ENCODE measurements at regions not wholly inside any gene's neighbourhood (a gene's known extent, or its start where the extent isn't known, plus 50 kb on each side); places are given as distances from the start of the nearest gene placed in this dataset.

DNA sequence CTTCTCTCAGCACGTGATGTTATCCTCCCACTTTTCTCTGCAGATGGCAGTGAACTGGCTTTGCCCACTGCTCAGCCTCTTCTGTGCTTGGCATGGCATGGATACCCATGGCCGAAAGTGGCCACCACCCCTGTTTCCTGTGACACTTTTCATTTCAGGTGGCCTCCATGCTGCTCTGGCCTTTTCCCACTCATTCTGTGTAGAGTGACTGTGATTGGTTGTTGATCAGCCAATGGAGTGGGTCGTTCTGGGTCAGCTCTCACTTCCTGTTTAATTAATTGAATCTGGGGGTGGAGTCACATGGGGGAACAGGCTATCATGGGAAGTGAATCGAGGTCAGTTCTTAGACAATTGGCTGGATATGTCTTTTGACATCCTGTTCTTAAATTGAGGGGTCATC, 350.1 kb upstream of the EEF2KMT start:
- TF ChIP-seq, protein P1, sequence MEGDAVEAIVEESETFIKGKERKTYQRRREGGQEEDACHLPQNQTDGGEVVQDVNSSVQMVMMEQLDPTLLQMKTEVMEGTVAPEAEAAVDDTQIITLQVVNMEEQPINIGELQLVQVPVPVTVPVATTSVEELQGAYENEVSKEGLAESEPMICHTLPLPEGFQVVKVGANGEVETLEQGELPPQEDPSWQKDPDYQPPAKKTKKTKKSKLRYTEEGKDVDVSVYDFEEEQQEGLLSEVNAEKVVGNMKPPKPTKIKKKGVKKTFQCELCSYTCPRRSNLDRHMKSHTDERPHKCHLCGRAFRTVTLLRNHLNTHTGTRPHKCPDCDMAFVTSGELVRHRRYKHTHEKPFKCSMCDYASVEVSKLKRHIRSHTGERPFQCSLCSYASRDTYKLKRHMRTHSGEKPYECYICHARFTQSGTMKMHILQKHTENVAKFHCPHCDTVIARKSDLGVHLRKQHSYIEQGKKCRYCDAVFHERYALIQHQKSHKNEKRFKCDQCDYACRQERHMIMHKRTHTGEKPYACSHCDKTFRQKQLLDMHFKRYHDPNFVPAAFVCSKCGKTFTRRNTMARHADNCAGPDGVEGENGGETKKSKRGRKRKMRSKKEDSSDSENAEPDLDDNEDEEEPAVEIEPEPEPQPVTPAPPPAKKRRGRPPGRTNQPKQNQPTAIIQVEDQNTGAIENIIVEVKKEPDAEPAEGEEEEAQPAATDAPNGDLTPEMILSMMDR (optimal IDR thresholded peaks at IDR 0.05 in 1 of 3, IDR thresholded peaks at IDR 0.05 in 1 of 3, conservative IDR thresholded peaks at IDR 0.05 in 1 of 3; ENCODE audit: extremely low read depth in 1 of 3, insufficient read depth in 2 of 3, low read length in 3 of 3) = no peak
- TF ChIP-seq EZH2 (IDR thresholded peaks at IDR 0.05; ENCODE audit: low read length) = no peak

All from keratinocyte (primary cell).